Gastrocnemius medialis (tissue), 4 donors: ENCODE measurements at regions not wholly inside any gene's neighbourhood (a gene's known extent, or its start where the extent isn't known, plus 50 kb on each side); places are given as distances from the start of the nearest gene placed in this dataset.

Experiments
- POLR2A ChIP-seq, 2 donors: fragments of 450-650 bp; IDR thresholded peaks; one replicate each; pipeline ENCODE4 v1.6.1; 2017; ENCODE audit warnings: antibody characterized with exemption in 2 of 2, mild to moderate bottlenecking in 2 of 2, moderate library complexity in 2 of 2
- TF ChIP-seq, protein P1 (sequence below), 5 experiments: fragments of 450-650 bp in 3 of 5; fragments of 200-600 bp in 2 of 5; sonication (generic) in 2 of 5; IDR thresholded peaks in 4 of 5; conservative IDR thresholded peaks in 1 of 5; 1 replicate in 4 of 5; 2 replicates in 1 of 5; pipeline ENCODE4 v1.5.1; 2016 to 2019; ENCODE audit warnings: antibody characterized with exemption in 5 of 5, mild to moderate bottlenecking in 3 of 5, moderate library complexity in 3 of 5

DNA sequence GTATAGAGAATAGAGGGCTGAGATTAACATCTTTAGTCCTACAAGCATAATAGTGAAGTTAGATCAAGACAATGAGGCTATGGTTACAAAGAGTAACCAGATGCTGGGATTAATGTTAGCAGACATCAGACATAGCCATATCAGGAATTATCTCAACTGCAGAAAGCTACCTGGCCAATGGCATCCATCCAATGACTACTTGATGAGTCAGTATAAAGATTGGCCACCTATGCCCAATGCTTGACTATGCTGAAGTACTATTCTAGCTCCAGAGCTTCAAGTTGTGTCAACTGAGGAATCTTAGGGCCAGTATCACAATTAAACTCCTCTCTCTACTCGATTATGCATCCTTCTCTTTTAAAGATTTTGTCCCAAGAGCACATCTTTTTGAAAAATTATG is 541.4 kb downstream of the PRELID2 start:
- TF ChIP-seq, protein P1, sequence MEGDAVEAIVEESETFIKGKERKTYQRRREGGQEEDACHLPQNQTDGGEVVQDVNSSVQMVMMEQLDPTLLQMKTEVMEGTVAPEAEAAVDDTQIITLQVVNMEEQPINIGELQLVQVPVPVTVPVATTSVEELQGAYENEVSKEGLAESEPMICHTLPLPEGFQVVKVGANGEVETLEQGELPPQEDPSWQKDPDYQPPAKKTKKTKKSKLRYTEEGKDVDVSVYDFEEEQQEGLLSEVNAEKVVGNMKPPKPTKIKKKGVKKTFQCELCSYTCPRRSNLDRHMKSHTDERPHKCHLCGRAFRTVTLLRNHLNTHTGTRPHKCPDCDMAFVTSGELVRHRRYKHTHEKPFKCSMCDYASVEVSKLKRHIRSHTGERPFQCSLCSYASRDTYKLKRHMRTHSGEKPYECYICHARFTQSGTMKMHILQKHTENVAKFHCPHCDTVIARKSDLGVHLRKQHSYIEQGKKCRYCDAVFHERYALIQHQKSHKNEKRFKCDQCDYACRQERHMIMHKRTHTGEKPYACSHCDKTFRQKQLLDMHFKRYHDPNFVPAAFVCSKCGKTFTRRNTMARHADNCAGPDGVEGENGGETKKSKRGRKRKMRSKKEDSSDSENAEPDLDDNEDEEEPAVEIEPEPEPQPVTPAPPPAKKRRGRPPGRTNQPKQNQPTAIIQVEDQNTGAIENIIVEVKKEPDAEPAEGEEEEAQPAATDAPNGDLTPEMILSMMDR (IDR thresholded peaks at IDR 0.05 in 4 of 5, conservative IDR thresholded peaks at IDR 0.05 in 1 of 5): no peak
- no peak for TF ChIP-seq POLR2A (IDR thresholded peaks at IDR 0.05)
